Activated CD8-positive, alpha-beta T cell treated with anti-CD3 and anti-CD28 coated beads for 36 hours (primary cell): ENCODE measurements at regions not wholly inside any gene's neighbourhood (a gene's known extent, or its start where the extent isn't known, plus 50 kb on each side); places are given as distances from the start of the nearest gene placed in this dataset.
A peak's percentile ranks its signal among the peaks of the same experiment; 100 is the strongest.

Source experiments
- ATAC-seq: fragments of 200-7000 bp; cut with Tn5 transposase; one replicate; pipeline ENCODE4 v1.10.0; 2021; ENCODE audit warnings: mild to moderate bottlenecking, moderate library complexity
- CTCF ChIA-PET: fragments of 350-600 bp; sonication (Branson Sonifier 250); formaldehyde crosslinking; loops from one replicate; lab custom pipeline; 2021; ENCODE audit warnings: antibody characterized with exemption; lab: Charles Lee
- POLR2A ChIA-PET: fragments of 350-600 bp; sonication (Branson Sonifier 250); formaldehyde crosslinking; loops from one replicate; lab custom pipeline; 2021; ENCODE audit warnings: antibody characterized with exemption; lab: Charles Lee
- DNase-seq: peaks from one replicate; pipeline ENCODE4 v3.0.0-alpha.2; 2020
- H3K27ac Mint-ChIP-seq: one replicate; pipeline ENCODE4 v1.8.0; 2021; ENCODE audit warnings: mild to moderate bottlenecking, mixed read lengths
- H3K27me3 Mint-ChIP-seq: one replicate; pipeline ENCODE4 v1.8.0; 2021; ENCODE audit warnings: mixed read lengths
- H3K36me3 Mint-ChIP-seq: one replicate; pipeline ENCODE4 v1.8.0; 2021; ENCODE audit warnings: low read depth, mixed read lengths
- H3K4me1 Mint-ChIP-seq: one replicate; pipeline ENCODE4 v1.8.0; 2021; ENCODE audit warnings: low read depth, mixed read lengths
- H3K4me3 Mint-ChIP-seq: one replicate; pipeline ENCODE4 v1.8.0; 2021; ENCODE audit warnings: mild to moderate bottlenecking, moderate library complexity, mixed read lengths
- H3K9me3 Mint-ChIP-seq: one replicate; pipeline ENCODE4 v1.8.0; 2021; ENCODE audit warnings: mixed read lengths
- CTCF ChIP-seq: fragments of 200-600 bp; IDR thresholded peaks from one replicate; pipeline ENCODE4 v1.8.0; 2022; ENCODE audit warnings: antibody characterized with exemption, mild to moderate bottlenecking
- intact Hi-C: fragments of 100-400 bp; cut with micrococcal nuclease; formaldehyde crosslinking; loops from one replicate; pipeline ENCODE4 v1.10.0; 2022

DNA sequence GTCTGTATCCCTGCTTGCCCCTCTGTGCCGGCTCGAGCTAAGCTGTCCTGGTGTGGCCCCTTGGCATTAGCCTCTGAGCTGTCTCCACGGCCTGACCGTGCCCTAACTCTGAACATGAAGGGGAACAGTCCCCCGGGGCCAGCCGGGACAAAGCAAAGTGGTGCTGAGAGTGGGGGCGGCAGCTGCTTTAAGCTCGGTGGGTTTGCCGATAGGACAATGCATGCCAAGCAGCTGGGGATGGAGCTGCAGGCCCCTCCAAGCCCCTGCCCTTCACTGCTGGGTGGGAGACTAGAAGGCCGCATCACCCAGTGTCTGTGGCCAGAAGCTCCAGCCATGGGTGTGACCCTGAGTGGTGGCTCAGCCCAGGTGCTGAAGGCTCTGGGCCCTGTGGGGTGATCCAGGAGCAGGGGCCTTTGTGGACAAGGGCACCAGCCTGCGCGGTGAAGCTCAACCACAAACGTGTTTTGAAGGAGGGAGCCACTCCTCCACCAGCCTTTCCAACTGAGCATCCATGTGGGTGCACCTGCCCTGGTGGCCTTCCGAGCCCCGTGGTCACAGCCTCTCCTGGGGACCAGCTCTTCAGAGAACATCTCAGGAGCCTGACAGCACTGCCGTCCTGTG is 242.5 kb downstream of the ERMARD start:
- Mint-ChIP-seq H3K9me3 (no peaks in the 10 kb centered on the region), H3K4me1 (peaks cover 30% of the 10 kb centered on the region), H3K36me3 (no peaks in the 10 kb centered on the region), H3K4me3 (no peak overlapping the region), H3K27me3 (no peaks in the 10 kb centered on the region), H3K27ac (no peak overlapping the region)
- no peak for DNase-seq
- no peak for TF ChIP-seq CTCF
- ChIA-PET POLR2A (interaction anchor here (0.8 to 1.3 kb wide), 2 partner anchors 44 to 294 kb away, joined by 3 read pairs; no protein-coding TSS in a partner anchor), CTCF (interaction anchor here (1.5 kb wide), 1 partner anchor 162 kb away, joined by 3 read pairs; no protein-coding TSS in a partner anchor)
- intact Hi-C loops, result loop anchor here (5.0 kb wide), 1 partner anchor 298 kb away; the partner anchor contains the start of gene DLL1
- ATAC-seq, result no peak

- ChIA-PET CTCF (no interaction called here), POLR2A (no interaction called here)
- no peaks in the 10 kb centered on the region for H3K27me3 Mint-ChIP-seq
- H3K4me3 Mint-ChIP-seq, result no peak overlapping the region
- H3K9me3 Mint-ChIP-seq, result no peaks in the 10 kb centered on the region
- H3K27ac Mint-ChIP-seq, result no peak overlapping the region
- ATAC-seq, result no peak
- no peaks in the 10 kb centered on the region for H3K36me3 Mint-ChIP-seq
- peaks cover 27% of the 10 kb centered on the region for H3K4me1 Mint-ChIP-seq
- DNase-seq, result no peak
- TF ChIP-seq CTCF, result no peak
- intact Hi-C loops, result loop anchor here (5.0 kb wide), 1 partner anchor 300 kb away; the partner anchor contains the start of gene DLL1
Observed at GRCh38 chr6:169991913-169992312, 240.5 kb downstream of the ERMARD start.

DNA sequence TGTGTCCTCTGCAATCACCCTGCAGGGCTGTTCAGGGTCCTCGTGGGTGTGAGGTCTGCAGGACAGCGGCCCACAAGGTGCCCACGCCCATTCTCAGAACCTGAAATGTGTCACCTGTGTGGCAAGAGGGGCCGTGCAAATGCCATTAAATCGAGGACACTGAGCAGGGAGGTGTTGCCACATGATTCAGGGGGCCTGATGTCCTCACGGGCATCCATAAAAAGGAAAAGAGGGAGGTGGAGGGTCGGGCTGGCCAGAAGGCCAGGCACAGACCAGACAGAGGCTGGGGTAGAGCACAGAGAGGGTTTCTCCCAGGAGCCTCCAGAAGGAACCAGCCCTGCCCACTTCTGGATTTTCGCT is 239.6 kb downstream of the ERMARD start:
- ChIA-PET POLR2A (no interaction called here), CTCF (no interaction called here)
- Mint-ChIP-seq H3K27ac (no peak overlapping the region), H3K4me1 (peaks cover 27% of the 10 kb centered on the region), H3K9me3 (no peaks in the 10 kb centered on the region), H3K27me3 (no peaks in the 10 kb centered on the region), H3K36me3 (no peaks in the 10 kb centered on the region), H3K4me3 (no peak overlapping the region)
- intact Hi-C loops, result loop anchor here (5.0 kb wide), 1 partner anchor 301 kb away; the partner anchor contains the start of gene DLL1
- TF ChIP-seq CTCF, result no peak
- no peak for DNase-seq
- ATAC-seq, result no peak

DNA sequence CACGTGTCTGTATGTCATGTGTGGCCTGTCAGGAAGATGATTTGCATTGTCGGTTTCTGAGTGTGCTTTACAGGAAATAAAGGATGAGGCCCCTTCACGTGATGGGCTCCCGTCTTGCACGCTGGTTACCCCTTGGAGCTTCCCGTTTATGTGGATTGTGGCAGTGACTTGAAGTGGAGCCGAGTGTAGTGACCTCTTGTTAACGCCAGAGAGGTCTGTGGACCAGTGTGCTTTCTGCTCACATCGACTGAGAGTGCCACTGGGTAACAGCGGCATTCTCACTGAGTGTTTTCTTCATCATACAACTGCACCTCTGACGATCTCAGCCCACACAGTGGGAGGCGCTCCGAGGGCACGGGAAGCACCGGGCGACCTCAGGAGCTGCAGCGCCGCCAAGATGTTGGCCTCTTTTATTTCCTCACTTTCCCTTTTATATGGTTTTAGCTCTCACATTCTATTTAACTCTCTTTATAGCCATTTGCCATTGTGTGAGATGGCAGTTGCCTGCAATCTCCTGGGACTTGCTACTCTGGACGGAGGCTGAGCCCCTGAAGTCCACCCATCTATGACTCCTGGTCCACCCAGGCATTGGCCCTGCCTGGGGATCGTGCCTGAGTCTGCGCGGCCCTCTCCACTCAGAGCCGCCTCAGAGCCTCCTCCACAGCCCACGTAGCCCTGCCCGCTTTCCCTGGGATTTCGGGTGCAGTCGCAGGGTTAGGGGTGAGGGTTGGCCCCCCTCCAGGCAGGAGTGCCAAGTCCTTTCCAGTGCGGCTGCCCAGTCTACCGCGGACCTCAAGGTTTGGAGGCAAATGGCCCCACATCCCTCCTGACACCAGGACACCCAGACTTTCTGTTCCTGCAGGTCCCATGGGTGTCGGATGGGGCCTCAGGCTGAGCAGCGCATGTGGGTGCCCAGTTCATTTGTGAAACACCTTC is 238.9 kb downstream of the ERMARD start:
- CTCF ChIA-PET, result interaction anchor here (1.1 to 1.2 kb wide), 2 partner anchors 9 to 201 kb away, joined by 3 to 4 read pairs; no protein-coding TSS in a partner anchor
- peak; percentile 30 for TF ChIP-seq CTCF

More for the DNA sequence above, 238.9 kb downstream of the ERMARD start:
- Mint-ChIP-seq H3K9me3 (no peaks in the 10 kb centered on the region), H3K4me1 (peaks cover 27% of the 10 kb centered on the region), H3K27ac (peak overlapping the region; percentile 77), H3K27me3 (no peaks in the 10 kb centered on the region), H3K36me3 (no peaks in the 10 kb centered on the region), H3K4me3 (peak overlapping the region; percentile 59)
- intact Hi-C loops, result loop anchor here (5.0 kb wide), 1 partner anchor 302 kb away; the partner anchor contains the start of gene DLL1
- ATAC-seq, result peak; percentile 90
- POLR2A ChIA-PET, result interaction anchor here (0.6 to 1.1 kb wide), 3 partner anchors 13 to 99 kb away, joined by 3 to 4 read pairs (median 4); no protein-coding TSS in a partner anchor
- DNase-seq, result peak; percentile 88
